HG02759 (cell line): ENCODE measurements at regions not wholly inside any gene's neighbourhood (a gene's known extent, or its start where the extent isn't known, plus 50 kb on each side); places are given as distances from the start of the nearest gene placed in this dataset.
"Not testable (repeated sequence)": the region's sequence is repeated elsewhere in the genome, so short reads cannot be mapped to it uniquely, and the experiment has no call there.

Experiments used
- ATAC-seq: cut with Tn5 transposase; IDR thresholded peaks from one replicate; pipeline ENCODE4 v1.9.1; 2021; ENCODE audit warnings: mild to moderate bottlenecking, moderate library complexity; ENCODE audit not compliant: unreplicated experiment

- ATAC-seq, result not testable (repeated sequence)
Measured at GRCh38 chr10:30703446-30703845, 73.9 kb upstream of the LYZL2 start.

- no peak for ATAC-seq
Measured at GRCh38 chr10:30702860-30703259, 73.3 kb upstream of the LYZL2 start.

DNA sequence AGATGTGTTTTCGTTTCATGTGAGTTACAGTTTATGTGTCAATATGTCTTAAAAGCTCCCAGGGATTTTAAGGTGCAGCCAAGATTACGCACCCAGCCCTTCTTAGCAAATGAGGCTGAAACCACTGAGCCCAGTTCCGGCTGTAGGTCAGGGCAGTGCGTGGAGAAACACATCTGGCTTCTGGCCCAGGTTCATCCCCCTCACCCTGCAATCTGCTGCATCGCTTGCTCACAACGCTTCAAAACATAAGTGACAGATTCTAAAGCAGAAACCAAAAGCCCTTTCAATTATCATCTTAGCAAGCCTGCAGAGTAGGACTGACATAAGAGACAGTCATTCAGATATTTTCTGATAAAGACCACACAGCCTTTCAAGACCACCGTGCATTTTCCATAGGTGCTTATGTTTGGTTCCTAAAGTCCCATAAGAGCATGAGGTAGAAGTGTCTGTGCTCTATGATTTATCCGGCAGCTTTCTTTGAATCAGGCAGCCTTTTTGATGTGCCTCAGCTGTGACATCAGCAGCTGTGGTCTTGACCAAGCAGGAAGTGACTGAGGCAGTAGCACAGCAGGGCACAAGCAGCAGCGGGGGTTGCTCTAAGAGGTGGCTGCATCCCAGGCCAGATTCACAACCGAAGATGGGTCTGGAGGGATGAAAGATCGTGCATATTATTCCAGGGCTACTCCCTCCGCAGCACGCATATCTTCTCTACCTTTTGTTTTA lies 72.1 kb upstream of the LYZL2 start:
- peak; percentile 61 for ATAC-seq

DNA sequence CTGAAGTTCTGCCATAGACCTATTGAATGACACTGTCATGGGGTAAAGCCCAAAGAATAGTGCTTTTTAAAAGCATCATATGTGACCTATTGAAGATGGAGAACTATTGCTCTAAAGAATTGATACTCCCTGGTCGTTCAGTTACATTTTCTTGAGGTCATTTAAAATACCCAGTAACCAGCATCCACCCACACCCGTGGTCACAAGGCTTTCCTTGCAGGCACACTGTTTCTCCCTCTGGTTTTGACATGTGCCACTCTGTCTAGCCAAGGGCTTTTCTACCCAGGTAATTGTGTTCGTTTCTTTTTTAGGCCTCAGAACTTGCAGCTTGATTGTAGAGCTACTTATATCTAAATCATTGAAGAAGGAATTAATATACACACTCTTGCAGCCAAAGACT lies 68.3 kb upstream of the LYZL2 start:
- no peak for ATAC-seq

- not testable (repeated sequence) for ATAC-seq
Measured at GRCh38 chr10:30697221-30697620, 67.7 kb upstream of the LYZL2 start.

- ATAC-seq, result not testable (repeated sequence)
Measured at GRCh38 chr10:30696416-30697185, 67.0 kb upstream of the LYZL2 start.

- ATAC-seq, result not testable (repeated sequence)
Measured at GRCh38 chr10:30695481-30696236, 66.1 kb upstream of the LYZL2 start.

- no peak for ATAC-seq
Measured at GRCh38 chr10:30694518-30695228, 65.1 kb upstream of the LYZL2 start.

DNA sequence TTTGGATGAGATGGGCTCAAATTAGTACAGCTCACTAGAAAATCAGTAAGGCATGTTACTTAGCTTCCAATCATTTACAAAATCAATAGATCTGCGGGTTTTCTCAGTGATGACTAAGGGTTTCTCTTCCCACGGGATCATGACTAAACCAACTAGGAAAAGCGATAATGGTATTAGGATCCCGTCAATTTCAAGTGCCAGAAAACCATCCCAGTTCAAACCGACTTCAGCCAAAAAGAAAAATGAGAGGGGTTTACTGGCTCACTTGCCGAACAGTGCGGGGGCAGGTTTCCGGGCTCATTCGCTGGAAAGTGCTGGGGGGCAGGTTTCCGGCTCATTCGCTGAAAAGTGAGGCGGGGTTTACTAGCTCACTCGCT lies 62.1 kb upstream of the LYZL2 start:
- ATAC-seq, result no peak

DNA sequence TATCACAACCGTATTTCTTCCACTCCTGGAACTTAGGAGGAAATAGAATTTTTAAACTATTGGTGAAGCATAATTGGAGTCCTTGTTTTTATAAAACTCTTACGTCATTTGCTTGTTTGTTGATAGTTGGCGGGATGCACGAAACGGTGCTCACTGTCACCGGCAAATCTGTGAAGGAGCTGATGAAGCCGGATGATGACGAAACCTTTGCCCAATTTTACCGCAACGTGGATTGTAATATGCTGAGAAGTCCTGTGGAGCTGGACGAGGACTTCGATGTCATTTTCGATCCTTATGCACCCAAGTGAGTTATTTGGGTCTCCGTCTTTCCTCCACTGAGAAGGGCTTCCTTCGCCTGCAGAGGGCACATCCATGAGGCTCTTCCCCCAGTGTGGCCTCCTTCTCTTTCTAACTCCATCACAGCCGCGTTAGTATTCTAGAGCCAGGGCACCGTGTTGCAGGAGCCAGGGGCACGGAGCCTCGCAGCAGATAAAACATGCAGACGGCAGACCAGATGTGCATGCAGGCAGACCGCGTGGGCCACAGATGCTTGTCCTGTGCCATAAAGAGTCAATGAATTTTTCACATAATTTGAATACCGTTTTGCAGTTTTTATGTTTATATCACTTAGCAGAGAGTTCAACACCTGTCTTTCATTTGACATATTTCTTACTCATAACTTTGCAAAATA lies 61.5 kb upstream of the LYZL2 start:
- not testable (repeated sequence) for ATAC-seq

DNA sequence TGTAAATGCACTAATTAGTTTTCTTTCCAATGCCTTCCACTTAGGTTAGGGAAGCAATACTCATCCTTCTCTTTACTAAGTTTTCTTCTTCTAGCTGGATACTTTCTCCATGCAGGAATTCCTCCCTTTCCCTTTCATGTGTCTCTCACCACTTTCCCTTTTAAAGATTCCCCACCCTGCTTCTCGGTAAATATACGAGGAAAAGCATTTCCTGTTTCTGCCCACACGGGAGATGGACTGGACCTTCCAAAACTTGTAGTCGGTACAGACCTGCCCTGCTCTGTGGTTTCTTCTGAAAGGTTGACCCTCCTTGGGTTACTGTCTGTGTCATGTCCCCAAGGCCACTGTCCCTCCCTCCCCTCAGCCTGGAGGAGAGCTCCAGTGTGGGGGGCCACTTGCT lies 58.9 kb upstream of the LYZL2 start:
- ATAC-seq, result no peak

- ATAC-seq, result peak; percentile 73
Measured at GRCh38 chr10:30687698-30688213, 58.2 kb upstream of the LYZL2 start.

- no peak for ATAC-seq
Measured at GRCh38 chr10:30686708-30687107, 57.2 kb upstream of the LYZL2 start.

DNA sequence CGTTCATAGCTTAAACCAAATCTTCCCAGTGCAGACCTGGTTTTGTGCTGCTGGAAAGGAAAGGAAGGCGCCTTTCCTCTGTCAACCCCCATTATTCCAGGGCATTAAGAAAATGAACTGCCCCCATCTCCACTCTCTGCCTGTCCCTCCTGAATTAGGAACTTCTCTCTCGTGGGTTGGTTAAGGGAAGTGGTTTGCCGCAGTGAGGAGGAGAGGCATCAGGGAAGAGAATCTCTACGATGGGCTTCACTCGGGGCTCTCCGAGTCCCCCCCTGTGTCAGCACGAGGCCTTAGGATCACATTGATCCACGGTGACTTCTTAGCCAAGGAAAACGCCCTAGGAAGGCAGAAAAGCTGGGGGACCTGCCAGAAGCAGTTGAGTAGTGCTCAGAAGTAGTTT lies 53.9 kb upstream of the LYZL2 start:
- ATAC-seq, result no peak

- ATAC-seq, result not testable (repeated sequence)
Measured at GRCh38 chr10:30682377-30683199, 53.0 kb upstream of the LYZL2 start.

DNA sequence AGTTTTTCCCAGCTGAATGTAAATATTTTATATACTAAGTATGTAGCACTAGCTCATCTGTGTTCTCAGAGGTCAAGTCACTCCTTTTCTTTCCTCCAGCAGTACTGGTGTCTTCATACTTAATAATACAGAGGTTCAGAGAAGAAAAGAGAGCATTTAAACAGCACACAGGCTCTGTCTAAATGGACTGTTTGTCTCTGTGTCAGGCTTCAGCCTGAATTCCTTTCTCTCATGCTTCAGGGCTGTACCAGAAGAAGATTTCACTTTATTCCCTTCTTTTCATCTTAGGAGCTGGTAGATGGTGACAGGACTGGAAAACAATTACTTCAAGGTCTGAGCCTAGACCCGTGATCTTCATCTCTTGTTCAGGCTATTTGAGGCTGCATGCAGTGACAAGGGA lies 51.4 kb upstream of the LYZL2 start:
- no peak for ATAC-seq
